Uterus (tissue), 3 donors: ENCODE measurements at regions not wholly inside any gene's neighbourhood (a gene's known extent, or its start where the extent isn't known, plus 50 kb on each side); places are given as distances from the start of the nearest gene placed in this dataset.

ENCODE experiments used
- DNase-seq, 2 donors: peaks; one replicate each; pipeline ENCODE4 v3.0.0-alpha.2; 2019 to 2020
- H3K27ac ChIP-seq, 2 donors: fragments of 200-600 bp; sonication (generic); 1 replicate in 1 of 2; 2 replicates in 1 of 2; pipeline ENCODE4 v1.5.1; 2016 to 2018
- H3K27me3 ChIP-seq, 2 donors: fragments of 200-600 bp; sonication (generic); one replicate each; pipeline ENCODE4 v1.5.1; 2018 to 2019; ENCODE audit warnings: control low read depth in 1 of 2
- H3K36me3 ChIP-seq, 2 donors: fragments of 200-600 bp; sonication (generic); one replicate each; pipeline ENCODE4 v1.5.1; 2019; ENCODE audit warnings: control low read depth in 1 of 2
- H3K4me1 ChIP-seq, 2 donors: fragments of 200-600 bp; sonication (generic); one replicate each; pipeline ENCODE4 v1.5.1; 2018 to 2019; ENCODE audit warnings: control low read depth in 1 of 2
- H3K4me3 ChIP-seq, 2 donors: fragments of 200-600 bp; sonication (generic); 1 replicate in 1 of 2; 2 replicates in 1 of 2; pipeline ENCODE4 v1.5.1; 2018 to 2019; ENCODE audit warnings: mild to moderate bottlenecking in 1 of 2
- H3K9me3 ChIP-seq, 2 donors: fragments of 200-600 bp; sonication (generic); one replicate each; pipeline ENCODE4 v1.5.1; 2019; ENCODE audit warnings: control low read depth in 1 of 2
- POLR2A ChIP-seq, 2 donors: fragments of 450-650 bp; IDR thresholded peaks; one replicate each; pipeline ENCODE4 v1.6.1; 2016; ENCODE audit warnings: antibody characterized with exemption in 2 of 2, mild to moderate bottlenecking in 1 of 2, moderate library complexity in 1 of 2
- intact Hi-C: fragments of 100-400 bp; cut with DNase I; formaldehyde crosslinking; loops from one replicate; pipeline ENCODE4 v1.15.1; 2023; ENCODE audit warnings: low total_unique reads
- TF ChIP-seq, protein P1 (sequence below), 4 experiments: fragments of 200-600 bp in 2 of 4; fragments of 450-650 bp in 2 of 4; sonication (generic) in 2 of 4; IDR thresholded peaks; one replicate each; pipeline ENCODE4 v1.5.1; 2016 to 2019; ENCODE audit warnings: antibody characterized with exemption in 4 of 4, mild to moderate bottlenecking in 2 of 4, moderate library complexity in 1 of 4
- donor health status: DM: yes; HTN: yes; CAD: no.

DNA sequence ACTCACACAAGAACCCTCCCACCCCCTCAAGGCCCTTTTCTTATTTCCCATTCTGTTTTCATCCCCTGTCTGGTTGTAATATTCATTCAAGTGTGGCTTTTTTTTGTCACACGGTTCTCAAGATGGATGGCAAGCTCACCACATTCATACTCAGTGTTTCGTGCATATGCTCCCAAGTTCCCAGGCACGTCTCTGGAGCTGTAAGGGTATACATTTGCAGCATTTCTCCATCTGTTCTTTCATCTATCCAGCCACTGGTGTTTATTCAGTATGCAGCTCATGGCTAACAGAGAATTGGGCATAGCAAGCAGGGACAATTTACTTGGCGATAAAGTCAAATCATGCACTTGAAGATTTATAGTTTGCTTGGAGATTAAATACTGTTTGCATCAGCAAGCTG lies 212.1 kb downstream of the GRIN2B start:
- Histone ChIP-seq H3K4me1 (no peaks in the 10 kb centered on the region), H3K9me3 (no peaks in the 10 kb centered on the region), H3K36me3 (no peaks in the 10 kb centered on the region), H3K4me3 (no peak overlapping the region), H3K27me3 (no peaks in the 10 kb centered on the region), H3K27ac (no peak overlapping the region)
- intact Hi-C loops, result no loop called here
- no peak for TF ChIP-seq POLR2A (IDR thresholded peaks at IDR 0.05)
- TF ChIP-seq, protein P1, sequence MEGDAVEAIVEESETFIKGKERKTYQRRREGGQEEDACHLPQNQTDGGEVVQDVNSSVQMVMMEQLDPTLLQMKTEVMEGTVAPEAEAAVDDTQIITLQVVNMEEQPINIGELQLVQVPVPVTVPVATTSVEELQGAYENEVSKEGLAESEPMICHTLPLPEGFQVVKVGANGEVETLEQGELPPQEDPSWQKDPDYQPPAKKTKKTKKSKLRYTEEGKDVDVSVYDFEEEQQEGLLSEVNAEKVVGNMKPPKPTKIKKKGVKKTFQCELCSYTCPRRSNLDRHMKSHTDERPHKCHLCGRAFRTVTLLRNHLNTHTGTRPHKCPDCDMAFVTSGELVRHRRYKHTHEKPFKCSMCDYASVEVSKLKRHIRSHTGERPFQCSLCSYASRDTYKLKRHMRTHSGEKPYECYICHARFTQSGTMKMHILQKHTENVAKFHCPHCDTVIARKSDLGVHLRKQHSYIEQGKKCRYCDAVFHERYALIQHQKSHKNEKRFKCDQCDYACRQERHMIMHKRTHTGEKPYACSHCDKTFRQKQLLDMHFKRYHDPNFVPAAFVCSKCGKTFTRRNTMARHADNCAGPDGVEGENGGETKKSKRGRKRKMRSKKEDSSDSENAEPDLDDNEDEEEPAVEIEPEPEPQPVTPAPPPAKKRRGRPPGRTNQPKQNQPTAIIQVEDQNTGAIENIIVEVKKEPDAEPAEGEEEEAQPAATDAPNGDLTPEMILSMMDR (IDR thresholded peaks at IDR 0.05), result no peak
- DNase-seq, result no peak

DNA sequence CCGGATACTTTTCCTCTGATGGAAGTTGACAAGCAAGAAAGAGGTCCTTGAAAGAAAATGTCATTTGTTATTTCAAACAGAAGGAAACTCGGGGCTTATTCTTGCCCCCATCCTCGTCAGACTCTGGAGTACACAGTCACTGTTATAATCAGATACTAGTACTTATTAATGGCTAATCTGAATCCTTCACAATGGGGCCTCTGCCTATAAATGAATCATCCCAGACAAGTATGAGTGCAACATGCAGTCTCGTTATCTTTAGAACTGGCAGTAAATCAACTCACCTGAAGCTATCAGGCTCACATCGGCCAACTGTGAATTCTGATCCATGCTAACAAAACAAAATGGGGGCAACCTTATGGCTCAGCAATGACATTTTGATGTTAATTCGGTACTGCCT lies 216.7 kb downstream of the GRIN2B start:
- H3K4me1 ChIP-seq, result no peaks in the 10 kb centered on the region
- DNase-seq, result no peak
- TF ChIP-seq, protein P1 (IDR thresholded peaks at IDR 0.05), result no peak
- no peak for TF ChIP-seq POLR2A (IDR thresholded peaks at IDR 0.05)
- no peaks in the 10 kb centered on the region for H3K9me3 ChIP-seq
- H3K27ac ChIP-seq, result no peak overlapping the region
- no peaks in the 10 kb centered on the region for H3K36me3 ChIP-seq
- intact Hi-C loops, result no loop called here
- H3K4me3 ChIP-seq, result no peak overlapping the region
- H3K27me3 ChIP-seq, result no peaks in the 10 kb centered on the region

- Histone ChIP-seq H3K36me3 (no peaks in the 10 kb centered on the region), H3K9me3 (no peaks in the 10 kb centered on the region), H3K27ac (no peak overlapping the region), H3K4me3 (no peak overlapping the region), H3K4me1 (no peaks in the 10 kb centered on the region), H3K27me3 (no peaks in the 10 kb centered on the region)
- no peak for TF ChIP-seq POLR2A (IDR thresholded peaks at IDR 0.05)
- TF ChIP-seq, protein P1 (IDR thresholded peaks at IDR 0.05), result no peak
- intact Hi-C loops, result no loop called here
- DNase-seq, result no peak
Observed at GRCh38 chr12:13749389-13749788, 232.0 kb downstream of the GRIN2B start.

GRCh38 chr12:13745111-13745860 lies 236.1 kb downstream of the GRIN2B start:
- Histone ChIP-seq H3K4me3 (no peak overlapping the region), H3K4me1 (no peaks in the 10 kb centered on the region), H3K27ac (no peak overlapping the region), H3K9me3 (no peaks in the 10 kb centered on the region), H3K27me3 (no peaks in the 10 kb centered on the region), H3K36me3 (no peaks in the 10 kb centered on the region)
- TF ChIP-seq, protein P1 (IDR thresholded peaks at IDR 0.05), result no peak
- no peak for TF ChIP-seq POLR2A (IDR thresholded peaks at IDR 0.05)
- DNase-seq, result no peak
- intact Hi-C loops, result no loop called here

DNA sequence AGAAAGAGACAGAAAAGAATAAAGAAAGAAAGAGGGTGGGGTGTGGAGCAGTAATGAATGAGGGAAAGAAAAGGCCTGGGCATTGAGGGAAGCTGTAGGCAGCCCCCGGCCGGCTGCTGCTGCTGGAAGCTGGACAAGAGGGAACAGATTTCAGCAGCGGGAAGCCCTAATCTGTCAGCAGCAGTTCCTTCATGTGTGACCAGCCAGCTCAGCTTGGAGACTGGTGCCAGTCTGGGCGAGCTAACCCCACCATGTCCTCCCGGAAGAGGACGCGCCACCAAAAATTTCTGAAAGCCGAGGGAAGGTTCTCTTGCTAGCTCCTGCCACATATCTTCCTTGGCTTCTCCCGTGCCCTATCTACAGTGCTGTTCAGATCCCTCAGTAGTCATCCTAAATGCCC lies 236.8 kb downstream of the GRIN2B start:
- intact Hi-C loops, result no loop called here
- Histone ChIP-seq H3K9me3 (no peaks in the 10 kb centered on the region), H3K27me3 (no peaks in the 10 kb centered on the region), H3K4me1 (no peaks in the 10 kb centered on the region), H3K4me3 (no peak overlapping the region), H3K36me3 (no peaks in the 10 kb centered on the region), H3K27ac (no peak overlapping the region)
- TF ChIP-seq, protein P1 (IDR thresholded peaks at IDR 0.05), result no peak
- no peak for TF ChIP-seq POLR2A (IDR thresholded peaks at IDR 0.05)
- DNase-seq, result no peak
